Caco-2 (cell line): ENCODE measurements at regions not wholly inside any gene's neighbourhood (a gene's known extent, or its start where the extent isn't known, plus 50 kb on each side); places are given as distances from the start of the nearest gene placed in this dataset.
A peak's percentile ranks its signal among the peaks of the same experiment; 100 is the strongest.

ENCODE experiments used
- BruUV-seq: library from RNA; stranded (reverse); fragments of 400-500 nt; replicated peaks from 2 replicates; lab custom pipeline; 2021; lab: Mats Ljungman, UMichigan
- CTCF ChIA-PET: fragments of 300-600 bp; sonication (Branson Sonifier 250); formaldehyde crosslinking; loops from one replicate; lab custom pipeline; 2022; ENCODE audit warnings: antibody characterized with exemption; lab: Charles Lee
- POLR2A ChIA-PET: fragments of 300-600 bp; sonication (Branson Sonifier 250); formaldehyde crosslinking; loops from one replicate; lab custom pipeline; 2022; ENCODE audit warnings: antibody characterized with exemption; lab: Charles Lee
- DNase-seq, 2 experiments: peaks; one replicate each; pipeline versions ENCODE4 v3.0.0 to v3.0.0-alpha.2; 2020 to 2022
- H3K27me3 ChIP-seq: replicated peaks from 2 replicates; pipeline ENCODE4 v1.6.0; 2011; ENCODE audit warnings: low read length; ENCODE audit not compliant: control insufficient read depth, insufficient read depth
- H3K36me3 ChIP-seq: 2 replicates; pipeline ENCODE4 v1.5.1; 2011; ENCODE audit warnings: low read length; ENCODE audit not compliant: control insufficient read depth, insufficient read depth
- H3K4me1 ChIP-seq: fragments of 250-450 bp; sonication (Bioruptor Pico); 2 replicates; pipeline ENCODE4 v1.5.1; 2020; ENCODE audit warnings: mild to moderate bottlenecking
- H3K4me3 ChIP-seq: 2 replicates; pipeline ENCODE4 v1.5.1; 2011; ENCODE audit warnings: low read depth, mild to moderate bottlenecking, control low read depth, low read length
- H3K9me3 ChIP-seq: fragments of 250-450 bp; sonication (Bioruptor Pico); 2 replicates; pipeline ENCODE4 v1.5.1; 2020; ENCODE audit warnings: mild to moderate bottlenecking, moderate library complexity
- H3K27ac Mint-ChIP-seq: one replicate; pipeline ENCODE4 v1.8.0; 2022; ENCODE audit warnings: mixed read lengths; ENCODE audit not compliant: unreplicated experiment
- H3K27me3 Mint-ChIP-seq: one replicate; pipeline ENCODE4 v1.8.0; 2022; ENCODE audit warnings: mixed read lengths; ENCODE audit not compliant: insufficient read depth, unreplicated experiment
- H3K36me3 Mint-ChIP-seq: one replicate; pipeline ENCODE4 v1.8.0; 2022; ENCODE audit warnings: mild to moderate bottlenecking, mixed read lengths; ENCODE audit not compliant: insufficient read depth, unreplicated experiment
- H3K4me1 Mint-ChIP-seq: one replicate; pipeline ENCODE4 v1.8.0; 2022; ENCODE audit warnings: low read depth, mixed read lengths; ENCODE audit not compliant: unreplicated experiment
- H3K4me3 Mint-ChIP-seq: one replicate; pipeline ENCODE4 v1.8.0; 2022; ENCODE audit warnings: mild to moderate bottlenecking, moderate library complexity, mixed read lengths; ENCODE audit not compliant: unreplicated experiment
- H3K9me3 Mint-ChIP-seq: one replicate; pipeline ENCODE4 v1.8.0; 2022; ENCODE audit warnings: mixed read lengths; ENCODE audit not compliant: unreplicated experiment
- CTCF ChIP-seq, 2 experiments: fragments of 200-600 bp in 1 of 2; IDR thresholded peaks; 1 replicate in 1 of 2; 2 replicates in 1 of 2; pipeline versions ENCODE4 v1.5.1 to v1.8.0; 2011 to 2022; ENCODE audit warnings: antibody characterized with exemption in 1 of 2, control low read depth in 1 of 2, inconsistent platforms in 1 of 2, low read depth in 1 of 2, low read length in 1 of 2, mild to moderate bottlenecking in 1 of 2, moderate library complexity in 1 of 2; ENCODE audit not compliant: insufficient read depth in 1 of 2, severe bottlenecking in 1 of 2, unreplicated experiment in 1 of 2
- intact Hi-C: fragments of 100-400 bp; cut with micrococcal nuclease; formaldehyde crosslinking; loops from one replicate; pipeline ENCODE4 v1.10.0; 2022; ENCODE audit not compliant: unreplicated experiment

GRCh38 chr12:102601621-102602020, 121.3 kb upstream of the IGF1 start:
- no peaks in the 10 kb centered on the region for H3K4me1 ChIP-seq
- H3K9me3 ChIP-seq, result no peaks in the 10 kb centered on the region
- CTCF ChIA-PET, result no interaction called here
- no peaks in the 10 kb centered on the region for H3K27me3 ChIP-seq
- no peaks in the 10 kb centered on the region for H3K4me1 Mint-ChIP-seq
- H3K27ac Mint-ChIP-seq, result no peak overlapping the region
- intact Hi-C loops, result no loop called here
- no peak for DNase-seq
- H3K27me3 Mint-ChIP-seq, result no peaks in the 10 kb centered on the region
- no peaks in the 10 kb centered on the region for H3K36me3 ChIP-seq
- POLR2A ChIA-PET, result no interaction called here
- H3K4me3 ChIP-seq, result no peak overlapping the region
- H3K9me3 Mint-ChIP-seq, result peaks cover under 1% of the 10 kb centered on the region
- H3K36me3 Mint-ChIP-seq, result no peaks in the 10 kb centered on the region
- BruUV-seq, result no TSS peak
- no peak overlapping the region for H3K4me3 Mint-ChIP-seq
- no peak for TF ChIP-seq CTCF (IDR thresholded peaks at IDR 0.05; ENCODE audit: insufficient read depth in 1 of 2, low read depth in 1 of 2, low read length in 1 of 2, severe bottlenecking in 1 of 2, unreplicated experiment in 1 of 2)

GRCh38 chr12:102596687-102597086, 116.3 kb upstream of the IGF1 start:
- no peak overlapping the region for H3K4me3 Mint-ChIP-seq
- H3K36me3 ChIP-seq, result no peaks in the 10 kb centered on the region
- H3K27me3 Mint-ChIP-seq, result no peaks in the 10 kb centered on the region
- no peak overlapping the region for H3K27ac Mint-ChIP-seq
- H3K36me3 Mint-ChIP-seq, result no peaks in the 10 kb centered on the region
- intact Hi-C loops, result no loop called here
- BruUV-seq, result no TSS peak
- POLR2A ChIA-PET, result no interaction called here
- no peak overlapping the region for H3K4me3 ChIP-seq
- no peaks in the 10 kb centered on the region for H3K27me3 ChIP-seq
- no peaks in the 10 kb centered on the region for H3K4me1 Mint-ChIP-seq
- CTCF ChIA-PET, result no interaction called here
- no peaks in the 10 kb centered on the region for H3K9me3 Mint-ChIP-seq
- H3K9me3 ChIP-seq, result no peaks in the 10 kb centered on the region
- peak in 1 of 2 experiments; percentile 11 for TF ChIP-seq CTCF (IDR thresholded peaks at IDR 0.05; ENCODE audit: insufficient read depth in 1 of 2, low read depth in 1 of 2, low read length in 1 of 2, severe bottlenecking in 1 of 2, unreplicated experiment in 1 of 2)
- no peaks in the 10 kb centered on the region for H3K4me1 ChIP-seq
- DNase-seq, result no peak

- Mint-ChIP-seq H3K27me3 (no peaks in the 10 kb centered on the region), H3K4me3 (no peak overlapping the region), H3K4me1 (no peaks in the 10 kb centered on the region), H3K27ac (no peak overlapping the region), H3K36me3 (no peaks in the 10 kb centered on the region), H3K9me3 (no peaks in the 10 kb centered on the region)
- no peaks in the 10 kb centered on the region for H3K9me3 ChIP-seq
- intact Hi-C loops, result no loop called here
- ChIA-PET POLR2A (no interaction called here), CTCF (no interaction called here)
- no TSS peak for BruUV-seq
- no peaks in the 10 kb centered on the region for H3K4me1 ChIP-seq
- TF ChIP-seq CTCF (IDR thresholded peaks at IDR 0.05; ENCODE audit: insufficient read depth in 1 of 2, low read depth in 1 of 2, low read length in 1 of 2, severe bottlenecking in 1 of 2, unreplicated experiment in 1 of 2), result no peak
- H3K36me3 ChIP-seq, result no peaks in the 10 kb centered on the region
- DNase-seq, result no peak
- no peak overlapping the region for H3K4me3 ChIP-seq
- no peaks in the 10 kb centered on the region for H3K27me3 ChIP-seq
Observed at GRCh38 chr12:102596031-102596430, 115.7 kb upstream of the IGF1 start.
